AG20443 (cell line): ENCODE measurements at regions not wholly inside any gene's neighbourhood (a gene's known extent, or its start where the extent isn't known, plus 50 kb on each side); places are given as distances from the start of the nearest gene placed in this dataset.
A peak's percentile ranks its signal among the peaks of the same experiment; 100 is the strongest.

Experiments used
- DNase-seq: peaks from one replicate; pipeline ENCODE4 v3.0.0; 2012; ENCODE audit warnings: low spot score, mixed read lengths

- DNase-seq: no peak
Observed at GRCh38 chr15:92224843-92225242, 168.8 kb upstream of the ST8SIA2 start.

GRCh38 chr15:92226020-92226612 lies 167.6 kb upstream of the ST8SIA2 start:
- DNase-seq: peak; percentile 48

GRCh38 chr15:92228830-92229229 lies 164.9 kb upstream of the ST8SIA2 start:
- DNase-seq: no peak

- no peak for DNase-seq
Observed at GRCh38 chr15:92231461-92231860, 162.2 kb upstream of the ST8SIA2 start.

- DNase-seq: no peak
Observed at GRCh38 chr15:92232317-92232716, 161.4 kb upstream of the ST8SIA2 start.

GRCh38 chr15:92232876-92233275 lies 160.8 kb upstream of the ST8SIA2 start:
- DNase-seq: no peak

GRCh38 chr15:92243227-92243626 lies 150.5 kb upstream of the ST8SIA2 start:
- no peak for DNase-seq

- no peak for DNase-seq
Observed at GRCh38 chr15:92244703-92245102, 149.0 kb upstream of the ST8SIA2 start.

- no peak for DNase-seq
Observed at GRCh38 chr15:92247649-92248242, 145.9 kb upstream of the ST8SIA2 start.

- DNase-seq: no peak
Observed at GRCh38 chr15:92266796-92267685, 126.6 kb upstream of the ST8SIA2 start.

- DNase-seq: no peak
Observed at GRCh38 chr15:92268900-92269299, 124.8 kb upstream of the ST8SIA2 start.

- DNase-seq: no peak
Observed at GRCh38 chr15:92271179-92271578, 122.5 kb upstream of the ST8SIA2 start.

GRCh38 chr15:92272106-92272505 lies 121.6 kb upstream of the ST8SIA2 start:
- DNase-seq: no peak

- DNase-seq: no peak
Observed at GRCh38 chr15:92273286-92273685, 120.4 kb upstream of the ST8SIA2 start.

GRCh38 chr15:92273723-92274122 lies 120.0 kb upstream of the ST8SIA2 start:
- no peak for DNase-seq

- DNase-seq: peak; percentile 22
Observed at GRCh38 chr15:92277776-92278175, 115.9 kb upstream of the ST8SIA2 start.

GRCh38 chr15:92283813-92284212 lies 109.9 kb upstream of the ST8SIA2 start:
- no peak for DNase-seq

GRCh38 chr15:92288755-92289154 lies 104.9 kb upstream of the ST8SIA2 start:
- DNase-seq: no peak

- no peak for DNase-seq
Observed at GRCh38 chr15:92289733-92290132, 103.9 kb upstream of the ST8SIA2 start.

GRCh38 chr15:92290359-92290992 lies 103.2 kb upstream of the ST8SIA2 start:
- DNase-seq: no peak

- no peak for DNase-seq
Observed at GRCh38 chr15:92291900-92292299, 101.8 kb upstream of the ST8SIA2 start.

GRCh38 chr15:92294759-92295158 lies 98.9 kb upstream of the ST8SIA2 start:
- no peak for DNase-seq
